Motor neuron (in vitro differentiated cells): ENCODE measurements at regions not wholly inside any gene's neighbourhood (a gene's known extent, or its start where the extent isn't known, plus 50 kb on each side); places are given as distances from the start of the nearest gene placed in this dataset.
"Not testable (repeated sequence)": the region's sequence is repeated elsewhere in the genome, so short reads cannot be mapped to it uniquely, and the experiment has no call there.

Source experiments
- ATAC-seq, 8 experiments: fragments of 200-7000 bp; cut with Tn5 transposase; replicated peaks in 6 of 8; 2 replicates each; pipeline ENCODE4 v1.8.0; 2021; ENCODE audit warnings: mild to moderate bottlenecking in 8 of 8, moderate library complexity in 8 of 8
- H3K27ac ChIP-seq, 2 donors: fragments of 250-450 bp; sonication (Bioruptor Pico); 2 replicates each; pipeline ENCODE4 v1.9.0; 2021; ENCODE audit warnings: antibody characterized with exemption in 2 of 2, mild to moderate bottlenecking in 2 of 2, moderate library complexity in 1 of 2
- H3K4me1 ChIP-seq, 2 donors: fragments of 250-450 bp; sonication (Bioruptor Pico); replicated peaks in 1 of 2; 2 replicates each; pipeline ENCODE4 v1.6.1; 2021; ENCODE audit warnings: antibody characterized with exemption in 2 of 2, mild to moderate bottlenecking in 2 of 2, moderate library complexity in 1 of 2
- H3K4me3 ChIP-seq, 5 donors: fragments of 250-450 bp; sonication (Bioruptor Pico); 2 replicates each; pipeline ENCODE4 v1.9.0; 2021; ENCODE audit warnings: antibody characterized with exemption in 5 of 5, mild to moderate bottlenecking in 5 of 5, moderate library complexity in 4 of 5
- WGBS, 10 experiments: fragments of 450-650 bp; shearing (Covaris generic); methylation state at CpG; one replicate each; pipeline ENCODE4 v1.0.0; 2022; 5-methylcytosine and 5-hydroxymethylcytosine counted together
- in situ Hi-C, 9 experiments: fragments of 400-800 bp; cut with MboI; loops; one replicate each; pipeline ENCODE4 v1.15.0; 2021; ENCODE audit warnings: low sequenced_read_pairs in 9 of 9, low pct_unique_long_range_greater_than_20kb in 2 of 9; ENCODE audit not compliant: unreplicated experiment in 9 of 9

GRCh38 chrX:147468600-147468999 lies 443.1 kb upstream of the FMR1 start:
- no peak overlapping the region for H3K27ac ChIP-seq
- H3K4me1 ChIP-seq: no peaks in the 10 kb centered on the region
- no peak overlapping the region for H3K4me3 ChIP-seq
- in situ Hi-C loops: no loop called here
- no peak for ATAC-seq
- WGBS, 10 experiments: 0 to 73% (median 42%) methylated on average over 1 to 4 of the region's 4 CpGs; no CpG with 5 or more reads in 4 of the 10 experiments

- Histone ChIP-seq H3K4me1 (no peaks in the 10 kb centered on the region), H3K27ac (no peak overlapping the region), H3K4me3 (no peak overlapping the region)
- ATAC-seq: peak in 1 of 8 experiments; percentile 56
- WGBS, 10 experiments: 8 to 68% (median 33%) methylated on average over 3 to 7 of the region's 7 CpGs; no CpG with 5 or more reads in 6 of the 10 experiments
- in situ Hi-C loops: no loop called here
These were observed 435.7 kb upstream of the FMR1 start for GRCh38 chrX:147476008-147476407.

- Histone ChIP-seq H3K4me1 (no peaks in the 10 kb centered on the region), H3K4me3 (no peak overlapping the region), H3K27ac (no peak overlapping the region)
- WGBS, 10 experiments: 45 to 64% methylated on average over 2 of the region's 2 CpGs; no CpG with 5 or more reads in 8 of the 10 experiments
- ATAC-seq: no peak
- in situ Hi-C loops: no loop called here
These were observed 432.8 kb upstream of the FMR1 start for GRCh38 chrX:147478899-147479298.

GRCh38 chrX:147485207-147485606 lies 426.5 kb upstream of the FMR1 start:
- Histone ChIP-seq H3K4me3 (no peak overlapping the region), H3K27ac (no peak overlapping the region), H3K4me1 (no peaks in the 10 kb centered on the region)
- no peak for ATAC-seq
- in situ Hi-C loops: no loop called here
- WGBS, 10 experiments: 100% methylated on average over 1 of the region's 2 CpGs; no CpG with 5 or more reads in 9 of the 10 experiments

- Histone ChIP-seq H3K4me3 (no peak overlapping the region), H3K27ac (no peak overlapping the region), H3K4me1 (peaks cover 0 to 4% of the 10 kb centered on the region in 2 donors)
- in situ Hi-C loops: no loop called here
- ATAC-seq: no peak
- WGBS, 10 experiments: 29% methylated on average over 1 of the region's 1 CpG; no CpG with 5 or more reads in 9 of the 10 experiments
These were observed 417.4 kb upstream of the FMR1 start for GRCh38 chrX:147494365-147494764.

GRCh38 chrX:147498796-147499195 lies 412.9 kb upstream of the FMR1 start:
- Histone ChIP-seq H3K27ac (no peak overlapping the region), H3K4me1 (peaks cover 0 to 4% of the 10 kb centered on the region in 2 donors), H3K4me3 (no peak overlapping the region)
- 14 to 83% (median 71%) methylated on average over 1 of the region's 1 CpG; no CpG with 5 or more reads in 6 of the 10 experiments for WGBS, 10 experiments
- in situ Hi-C loops: no loop called here
- no peak for ATAC-seq

- in situ Hi-C loops: no loop called here
- 0 to 100% (median 31%) methylated on average over 1 to 2 of the region's 2 CpGs; no CpG with 5 or more reads in 4 of the 10 experiments for WGBS, 10 experiments
- H3K4me3 ChIP-seq: no peak overlapping the region
- ATAC-seq: no peak
- no peaks in the 10 kb centered on the region for H3K4me1 ChIP-seq
- H3K27ac ChIP-seq: no peak overlapping the region
These were observed 388.7 kb upstream of the FMR1 start for GRCh38 chrX:147522981-147523380.

GRCh38 chrX:147533426-147533825 lies 378.3 kb upstream of the FMR1 start:
- in situ Hi-C loops: no loop called here
- WGBS, 10 experiments: 0 to 82% (median 40%) methylated on average over 1 to 2 of the region's 3 CpGs; no CpG with 5 or more reads in 5 of the 10 experiments
- peaks cover 0 to 2% of the 10 kb centered on the region in 2 donors for H3K4me1 ChIP-seq
- no peak for ATAC-seq
- H3K4me3 ChIP-seq: no peak overlapping the region
- no peak overlapping the region for H3K27ac ChIP-seq

- WGBS, 10 experiments: 29 to 92% (median 40%) methylated on average over 2 to 3 of the region's 4 CpGs; no CpG with 5 or more reads in 6 of the 10 experiments
- H3K4me1 ChIP-seq: peaks cover 0 to 9% of the 10 kb centered on the region in 2 donors
- ATAC-seq: peak in 1 of 8 experiments; percentile 36
- H3K4me3 ChIP-seq: no peak overlapping the region
- in situ Hi-C loops: no loop called here
- no peak overlapping the region for H3K27ac ChIP-seq
These were observed 374.5 kb upstream of the FMR1 start for GRCh38 chrX:147537172-147537571.

- in situ Hi-C loops, H3K4me1 ChIP-seq, H3K4me3 ChIP-seq, H3K27ac ChIP-seq, ATAC-seq: not testable (repeated sequence)
- WGBS, 10 experiments: 87% methylated on average over 2 of the region's 5 CpGs; no CpG with 5 or more reads in 9 of the 10 experiments
These were observed 363.7 kb upstream of the FMR1 start for GRCh38 chrX:147548023-147548422.

- no peaks in the 10 kb centered on the region for H3K4me1 ChIP-seq
- WGBS, 10 experiments: 0 to 22% (median 3%) methylated on average over 1 to 3 of the region's 3 CpGs; no CpG with 5 or more reads in 6 of the 10 experiments
- H3K27ac ChIP-seq: no peak overlapping the region
- in situ Hi-C loops: no loop called here
- no peak overlapping the region for H3K4me3 ChIP-seq
- ATAC-seq: peak in 1 of 8 experiments; percentile 40
These were observed 361.5 kb upstream of the FMR1 start for GRCh38 chrX:147550217-147550616.

- peaks cover 0 to 8% of the 10 kb centered on the region in 2 donors for H3K4me1 ChIP-seq
- WGBS, 10 experiments: 20 to 100% (median 60%) methylated on average over 1 of the region's 1 CpG; no CpG with 5 or more reads in 7 of the 10 experiments
- ATAC-seq: no peak
- H3K4me3 ChIP-seq: no peak overlapping the region
- in situ Hi-C loops: no loop called here
- H3K27ac ChIP-seq: no peak overlapping the region
These were observed 352.5 kb upstream of the FMR1 start for GRCh38 chrX:147559191-147559590.

- in situ Hi-C loops: no loop called here
- no peak overlapping the region for H3K27ac ChIP-seq
- WGBS, 10 experiments: 0 to 75% (median 50%) methylated on average over 1 of the region's 1 CpG; no CpG with 5 or more reads in 7 of the 10 experiments
These were observed 346.5 kb upstream of the FMR1 start for GRCh38 chrX:147565237-147565636.

GRCh38 chrX:147570483-147570882 lies 341.2 kb upstream of the FMR1 start:
- H3K4me1 ChIP-seq: no peaks in the 10 kb centered on the region

More at GRCh38 chrX:147565237-147565636, 346.5 kb upstream of the FMR1 start:
- Histone ChIP-seq H3K4me3 (no peak overlapping the region), H3K4me1 (no peaks in the 10 kb centered on the region)
- ATAC-seq: no peak

More at GRCh38 chrX:147570483-147570882, 341.2 kb upstream of the FMR1 start:
- H3K27ac ChIP-seq: no peak overlapping the region
- 0 to 25% methylated on average over 1 of the region's 1 CpG; no CpG with 5 or more reads in 8 of the 10 experiments for WGBS, 10 experiments
- in situ Hi-C loops: no loop called here
- ATAC-seq: no peak
- H3K4me3 ChIP-seq: no peak overlapping the region
